IMR-90 (cell line): ENCODE measurements at regions not wholly inside any gene's neighbourhood (a gene's known extent, or its start where the extent isn't known, plus 50 kb on each side); places are given as distances from the start of the nearest gene placed in this dataset.

Experiments used
- BHLHE40 ChIP-seq: fragments of 150-350 bp; IDR thresholded peaks from 2 replicates; pipeline ENCODE4 v1.6.1; 2016; ENCODE audit warnings: mild to moderate bottlenecking, low read depth, low read length
- CEBPB ChIP-seq: IDR thresholded peaks from 2 replicates; pipeline ENCODE4 v1.6.1; 2012; ENCODE audit warnings: low read depth, low read length, improper control_type of control experiment
- CHD1 ChIP-seq: IDR thresholded peaks from 2 replicates; pipeline ENCODE4 v1.6.1; 2012; ENCODE audit warnings: low read depth, low read length, improper control_type of control experiment
- FOS ChIP-seq: fragments of 150-350 bp; IDR thresholded peaks from 2 replicates; pipeline ENCODE4 v1.6.1; 2016; ENCODE audit warnings: low read depth, low read length
- POLR2A ChIP-seq: IDR thresholded peaks from 2 replicates; pipeline ENCODE4 v1.6.1; 2012; ENCODE audit warnings: mild to moderate bottlenecking, low read depth, low read length
- RAD21 ChIP-seq: IDR thresholded peaks from 2 replicates; pipeline ENCODE4 v1.6.1; 2012; ENCODE audit warnings: low read length, improper control_type of control experiment
- SMC3 ChIP-seq: fragments of 150-350 bp; IDR thresholded peaks from 2 replicates; pipeline ENCODE4 v1.6.1; 2016; ENCODE audit warnings: low read depth, mild to moderate bottlenecking, antibody characterized with exemption, low read length, moderate library complexity
- TF ChIP-seq, protein P1 (sequence below): conservative IDR thresholded peaks from 2 replicates; pipeline ENCODE4 v1.5.1; 2012; ENCODE audit warnings: mild to moderate bottlenecking, low read depth, low read length, improper control_type of control experiment
- TF ChIP-seq, protein P2 (sequence below): fragments of 150-350 bp; IDR thresholded peaks from 2 replicates; pipeline ENCODE4 v1.6.1; 2017; ENCODE audit warnings: mild to moderate bottlenecking, antibody characterized with exemption, low read length, low read depth

DNA sequence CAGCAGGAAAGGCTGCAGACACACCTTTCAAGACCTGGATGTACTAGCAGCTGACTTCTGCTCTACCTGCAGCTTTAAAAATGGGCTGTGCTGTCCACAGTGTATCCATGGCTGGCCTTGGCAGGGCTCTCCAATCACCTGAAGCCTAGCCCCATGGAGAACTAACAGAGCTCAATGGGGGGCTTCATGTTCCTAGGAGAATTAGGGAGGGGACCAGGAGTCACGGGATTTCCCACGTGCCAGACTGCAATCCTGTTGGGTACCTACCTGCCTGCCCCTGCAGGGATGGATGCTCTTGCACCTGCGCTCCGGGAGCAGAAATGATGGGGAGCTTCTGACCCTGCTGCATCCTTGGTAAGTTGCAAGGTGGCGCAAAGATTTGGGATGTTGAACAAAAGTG, 462.1 kb downstream of the ICE1 start:
- TF ChIP-seq POLR2A = no peak
- TF ChIP-seq, protein P1, sequence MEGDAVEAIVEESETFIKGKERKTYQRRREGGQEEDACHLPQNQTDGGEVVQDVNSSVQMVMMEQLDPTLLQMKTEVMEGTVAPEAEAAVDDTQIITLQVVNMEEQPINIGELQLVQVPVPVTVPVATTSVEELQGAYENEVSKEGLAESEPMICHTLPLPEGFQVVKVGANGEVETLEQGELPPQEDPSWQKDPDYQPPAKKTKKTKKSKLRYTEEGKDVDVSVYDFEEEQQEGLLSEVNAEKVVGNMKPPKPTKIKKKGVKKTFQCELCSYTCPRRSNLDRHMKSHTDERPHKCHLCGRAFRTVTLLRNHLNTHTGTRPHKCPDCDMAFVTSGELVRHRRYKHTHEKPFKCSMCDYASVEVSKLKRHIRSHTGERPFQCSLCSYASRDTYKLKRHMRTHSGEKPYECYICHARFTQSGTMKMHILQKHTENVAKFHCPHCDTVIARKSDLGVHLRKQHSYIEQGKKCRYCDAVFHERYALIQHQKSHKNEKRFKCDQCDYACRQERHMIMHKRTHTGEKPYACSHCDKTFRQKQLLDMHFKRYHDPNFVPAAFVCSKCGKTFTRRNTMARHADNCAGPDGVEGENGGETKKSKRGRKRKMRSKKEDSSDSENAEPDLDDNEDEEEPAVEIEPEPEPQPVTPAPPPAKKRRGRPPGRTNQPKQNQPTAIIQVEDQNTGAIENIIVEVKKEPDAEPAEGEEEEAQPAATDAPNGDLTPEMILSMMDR = no peak
- no peak for TF ChIP-seq CEBPB
- no peak for TF ChIP-seq RAD21
- TF ChIP-seq CHD1 = no peak
- no peak for TF ChIP-seq BHLHE40
- no peak for TF ChIP-seq FOS
- TF ChIP-seq, protein P2, sequence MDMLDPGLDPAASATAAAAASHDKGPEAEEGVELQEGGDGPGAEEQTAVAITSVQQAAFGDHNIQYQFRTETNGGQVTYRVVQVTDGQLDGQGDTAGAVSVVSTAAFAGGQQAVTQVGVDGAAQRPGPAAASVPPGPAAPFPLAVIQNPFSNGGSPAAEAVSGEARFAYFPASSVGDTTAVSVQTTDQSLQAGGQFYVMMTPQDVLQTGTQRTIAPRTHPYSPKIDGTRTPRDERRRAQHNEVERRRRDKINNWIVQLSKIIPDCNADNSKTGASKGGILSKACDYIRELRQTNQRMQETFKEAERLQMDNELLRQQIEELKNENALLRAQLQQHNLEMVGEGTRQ = no peak
- no peak for TF ChIP-seq SMC3
